PC-9 (cell line): ENCODE measurements at regions not wholly inside any gene's neighbourhood (a gene's known extent, or its start where the extent isn't known, plus 50 kb on each side); places are given as distances from the start of the nearest gene placed in this dataset.

ENCODE experiments used
- CTCF ChIP-seq: fragments of 200-600 bp; sonication (generic); conservative IDR thresholded peaks from 2 replicates; pipeline ENCODE4 v1.6.1; 2017; ENCODE audit warnings: mixed run types, antibody characterized with exemption, mild to moderate bottlenecking, moderate library complexity
- EZH2 ChIP-seq: fragments of 200-600 bp; sonication (generic); IDR thresholded peaks from 2 replicates; pipeline ENCODE4 v1.8.0; 2017; ENCODE audit warnings: antibody characterized with exemption, low read depth

GRCh38 chr4:106677213-106677612, 308.6 kb upstream of the GIMD1 start:
- TF ChIP-seq CTCF (no peak), EZH2 (no peak)
